ENCODE measurements at regions not wholly inside any gene's neighbourhood (a gene's known extent, or its start where the extent isn't known, plus 50 kb on each side); places are given as distances from the start of the nearest gene placed in this dataset.

- no peak overlapping the region for H3K4me2 ChIP-seq
- H3K36me3 ChIP-seq (ENCODE audit: insufficient read depth): no peaks in the 10 kb centered on the region
- no peaks in the 10 kb centered on the region for H3K4me1 ChIP-seq (ENCODE audit: low read depth, poor library complexity, severe bottlenecking)
- TF ChIP-seq CTCF (conservative IDR thresholded peaks at IDR 0.05; ENCODE audit: low read depth, low read length): no peak
- no peaks in the 10 kb centered on the region for H3K27me3 ChIP-seq (ENCODE audit: insufficient read depth, low read depth)
- no peaks in the 10 kb centered on the region for H3K79me2 ChIP-seq (ENCODE audit: insufficient read depth, low read depth)
- no peak overlapping the region for H3K4me3 ChIP-seq (IDR thresholded peaks at IDR 0.05; ENCODE audit: insufficient read depth, low read depth, low read length)
- no peak overlapping the region for H2AFZ ChIP-seq (ENCODE audit: low read depth)
- H3K9ac ChIP-seq: no peak overlapping the region
- H4K20me1 ChIP-seq (ENCODE audit: insufficient read depth): no peaks in the 10 kb centered on the region
- H3K27ac ChIP-seq: no peak overlapping the region
Observed at GRCh38 chr1:214106375-214106774, 118.6 kb downstream of the PROX1 start.

- Histone ChIP-seq H3K9ac (no peak overlapping the region), H3K27ac (no peak overlapping the region), H3K27me3 (ENCODE audit: insufficient read depth, low read depth) (no peaks in the 10 kb centered on the region), H3K4me3 (IDR thresholded peaks at IDR 0.05; ENCODE audit: insufficient read depth, low read depth, low read length) (no peak overlapping the region), H3K4me2 (no peak overlapping the region), H3K79me2 (ENCODE audit: insufficient read depth, low read depth) (no peaks in the 10 kb centered on the region), H3K4me1 (ENCODE audit: low read depth, poor library complexity, severe bottlenecking) (no peaks in the 10 kb centered on the region), H2AFZ (ENCODE audit: low read depth) (no peak overlapping the region), H3K36me3 (ENCODE audit: insufficient read depth) (no peaks in the 10 kb centered on the region), H4K20me1 (ENCODE audit: insufficient read depth) (no peaks in the 10 kb centered on the region)
- TF ChIP-seq CTCF (conservative IDR thresholded peaks at IDR 0.05; ENCODE audit: low read depth, low read length): no peak
Observed at GRCh38 chr1:214107322-214108096, 119.7 kb downstream of the PROX1 start.

GRCh38 chr1:214108097-214108446, 120.3 kb downstream of the PROX1 start:
- Histone ChIP-seq H2AFZ (ENCODE audit: low read depth) (no peak overlapping the region), H3K4me3 (IDR thresholded peaks at IDR 0.05; ENCODE audit: insufficient read depth, low read depth, low read length) (no peak overlapping the region), H3K4me2 (no peak overlapping the region), H3K27ac (no peak overlapping the region), H3K9ac (no peak overlapping the region), H3K36me3 (ENCODE audit: insufficient read depth) (no peaks in the 10 kb centered on the region), H3K4me1 (ENCODE audit: low read depth, poor library complexity, severe bottlenecking) (no peaks in the 10 kb centered on the region), H3K27me3 (ENCODE audit: insufficient read depth, low read depth) (no peaks in the 10 kb centered on the region), H3K79me2 (ENCODE audit: insufficient read depth, low read depth) (no peaks in the 10 kb centered on the region), H4K20me1 (ENCODE audit: insufficient read depth) (no peaks in the 10 kb centered on the region)
- no peak for TF ChIP-seq CTCF (conservative IDR thresholded peaks at IDR 0.05; ENCODE audit: low read depth, low read length)

GRCh38 chr1:214111796-214112195, 124.0 kb downstream of the PROX1 start:
- Histone ChIP-seq H3K27ac (no peak overlapping the region), H3K4me3 (IDR thresholded peaks at IDR 0.05; ENCODE audit: insufficient read depth, low read depth, low read length) (no peak overlapping the region), H3K9ac (no peak overlapping the region), H3K4me1 (ENCODE audit: low read depth, poor library complexity, severe bottlenecking) (no peaks in the 10 kb centered on the region), H3K79me2 (ENCODE audit: insufficient read depth, low read depth) (no peaks in the 10 kb centered on the region), H3K27me3 (ENCODE audit: insufficient read depth, low read depth) (no peaks in the 10 kb centered on the region), H2AFZ (ENCODE audit: low read depth) (no peak overlapping the region), H4K20me1 (ENCODE audit: insufficient read depth) (no peaks in the 10 kb centered on the region), H3K4me2 (no peak overlapping the region), H3K36me3 (ENCODE audit: insufficient read depth) (no peaks in the 10 kb centered on the region)
- TF ChIP-seq CTCF (conservative IDR thresholded peaks at IDR 0.05; ENCODE audit: low read depth, low read length): no peak

Measured in KMS-11 (cell line).